HepG2 (cell line): ENCODE measurements at regions not wholly inside any gene's neighbourhood (a gene's known extent, or its start where the extent isn't known, plus 50 kb on each side); places are given as distances from the start of the nearest gene placed in this dataset.

ENCODE experiments used
- ATAC-seq: fragments of 200-7000 bp; cut with Tn5 transposase; 3 replicates; pipeline ENCODE4 v1.9.1; 2020; ENCODE audit warnings: mild to moderate bottlenecking, moderate library complexity
- BruUV-seq: library from RNA; stranded (reverse); fragments of 400-500 nt; replicated peaks from 2 replicates; lab custom pipeline; 2021; lab: Mats Ljungman, UMichigan
- CTCF ChIA-PET: fragments of 300-600 bp; formaldehyde crosslinking; extraction: SDS; loops from one replicate; lab custom pipeline; 2021; ENCODE audit warnings: low total read pairs, inconsistent platforms, low intra/inter-chr PET ratio; lab: Yijun Ruan, JAX
- POLR2A ChIA-PET: fragments of 350-600 bp; sonication (Branson Sonifier 250); formaldehyde crosslinking; loops from one replicate; lab custom pipeline; 2020; ENCODE audit warnings: antibody characterized with exemption, inconsistent platforms; lab: Yijun Ruan, JAX
- DNase-seq: peaks from one replicate; pipeline ENCODE4 v3.0.0-alpha.2; 2015; ENCODE audit warnings: low spot score
- FAIRE-seq: peaks from 3 replicates; lab custom pipeline; 2011; peaks lifted over from hg19 to GRCh38; lab: Jason Lieb, UNC
- H2AFZ ChIP-seq: one replicate; pipeline ENCODE4 v1.6.1; 2011; ENCODE audit warnings: low read length, inconsistent platforms
- H3K27ac ChIP-seq: fragments of 300-600 bp; 3 replicates; pipeline ENCODE4 v1.8.0; 2011; ENCODE audit warnings: mixed run types, mild to moderate bottlenecking, mixed read lengths, low read length, inconsistent platforms; ENCODE audit not compliant: insufficient read depth; ENCODE audit errors: extremely low read length
- H3K27me3 ChIP-seq, 2 experiments: fragments of 200-600 bp in 1 of 2; 2 replicates in 1 of 2; 3 replicates in 1 of 2; pipeline versions ENCODE4 v1.6.0 to v1.8.0; 2011; ENCODE audit warnings: low read length in 2 of 2, mild to moderate bottlenecking in 2 of 2, moderate library complexity in 2 of 2, inconsistent platforms in 1 of 2; ENCODE audit not compliant: insufficient read depth in 2 of 2, control insufficient read depth in 1 of 2
- H3K36me3 ChIP-seq, 2 experiments: fragments of 200-600 bp in 1 of 2; replicated peaks in 1 of 2; 2 replicates in 1 of 2; 3 replicates in 1 of 2; pipeline versions ENCODE4 v1.5.1 to v1.8.0; 2011; ENCODE audit warnings: low read length in 2 of 2, inconsistent platforms in 1 of 2; ENCODE audit not compliant: insufficient read depth in 2 of 2, control insufficient read depth in 1 of 2
- H3K4me1 ChIP-seq: 2 replicates; pipeline ENCODE4 v1.5.1; 2012; ENCODE audit warnings: low read length, inconsistent platforms; ENCODE audit not compliant: insufficient read depth
- H3K4me2 ChIP-seq: 2 replicates; pipeline ENCODE4 v1.6.0; 2011; ENCODE audit warnings: low read depth, low read length, inconsistent platforms
- H3K4me3 ChIP-seq, 3 experiments: fragments of 200-600 bp in 1 of 3; sonication (generic), shearing (Covaris generic) in 1 of 3; replicated peaks in 1 of 3; 2 replicates each; pipeline ENCODE4 v1.5.1; 2011 to 2016; ENCODE audit warnings: low read length in 3 of 3, inconsistent platforms in 2 of 3, low read depth in 2 of 3, mild to moderate bottlenecking in 2 of 3, control low read depth in 1 of 3, mixed read lengths in 1 of 3; ENCODE audit not compliant: insufficient read depth in 1 of 3
- H3K79me2 ChIP-seq: one replicate; pipeline ENCODE4 v1.6.1; 2011; ENCODE audit warnings: low read length, inconsistent platforms; ENCODE audit not compliant: insufficient read depth
- H3K9ac ChIP-seq: 2 replicates; pipeline ENCODE4 v1.6.0; 2011; ENCODE audit warnings: mild to moderate bottlenecking, low read depth, low read length, inconsistent platforms; ENCODE audit not compliant: insufficient read depth
- H3K9me3 ChIP-seq: 2 replicates; pipeline ENCODE4 v1.5.1; 2012; ENCODE audit warnings: mild to moderate bottlenecking, low read length
- H4K20me1 ChIP-seq: 2 replicates; pipeline ENCODE4 v1.6.0; 2011; ENCODE audit warnings: inconsistent platforms, mild to moderate bottlenecking, low read length, moderate library complexity; ENCODE audit not compliant: insufficient read depth
- RXRB ChIP-seq: IDR thresholded peaks from 2 replicates; pipeline ENCODE4 v1.6.1; 2016; ENCODE audit warnings: borderline replicate concordance, missing genetic modification reagents, missing compliant biosample characterization
- SMC3 ChIP-seq: IDR thresholded peaks from 2 replicates; pipeline ENCODE4 v1.6.1; 2011; ENCODE audit warnings: low read length, improper control_type of control experiment
- STAG1 ChIP-seq: sonication (generic); formaldehyde crosslinking; IDR thresholded peaks from 2 replicates; pipeline ENCODE4 v1.4.0; 2020; ENCODE audit warnings: missing genetic modification reagents
- ZNF777 ChIP-seq: sonication (generic); formaldehyde crosslinking; IDR thresholded peaks from 2 replicates; pipeline ENCODE4 v1.4.0; 2020; ENCODE audit warnings: missing genetic modification reagents
- WGBS: methylation state at CpG from one replicate; pipeline ENCODE4 v1.1.6; 2017; ENCODE audit warnings: low lambda C conversion rate; 5-methylcytosine and 5-hydroxymethylcytosine counted together
- in situ Hi-C: cut with HindIII; loops from 2 replicates; pipeline ENCODE4 v1.10.0; 2017; ENCODE audit warnings: low pct_unique_long_range_greater_than_20kb; ENCODE audit not compliant: extremely low pct_ligation_motif_present
- intact Hi-C: fragments of 100-400 bp; cut with micrococcal nuclease; formaldehyde crosslinking; loops from one replicate; pipeline ENCODE4 v1.10.0; 2022; ENCODE audit not compliant: unreplicated experiment
- TF ChIP-seq, protein P1 (sequence below): sonication (generic); formaldehyde crosslinking; IDR thresholded peaks from 2 replicates; pipeline ENCODE4 v1.4.0; 2020; ENCODE audit warnings: missing genetic modification reagents, borderline replicate concordance
- TF ChIP-seq, protein P2 (sequence below): sonication (generic); formaldehyde crosslinking; IDR thresholded peaks from 2 replicates; pipeline ENCODE4 v1.5.0; 2020; ENCODE audit warnings: mild to moderate bottlenecking, missing genetic modification reagents, moderate library complexity

DNA sequence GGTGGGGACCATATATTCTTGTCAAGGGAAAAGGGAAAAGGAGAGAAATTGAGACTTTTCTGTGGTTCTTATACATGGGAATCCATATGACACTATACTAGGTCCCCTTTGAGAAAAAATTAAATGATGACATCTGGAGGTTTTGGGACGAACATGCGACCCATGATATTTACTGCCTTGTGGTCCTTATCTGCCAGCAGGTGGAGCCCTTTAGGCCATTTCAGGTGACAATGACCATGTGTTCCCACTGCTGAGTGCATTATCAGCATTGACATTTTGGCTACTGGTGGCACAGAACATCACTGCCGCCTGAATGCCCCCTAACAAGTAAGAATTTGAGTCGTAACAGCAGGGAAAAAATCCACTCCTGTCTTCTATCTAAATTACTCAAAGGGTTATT is 843.4 kb downstream of the FSTL5 start:
- H4K20me1 ChIP-seq: no peaks in the 10 kb centered on the region
- no peaks in the 10 kb centered on the region for H3K79me2 ChIP-seq
- no peak overlapping the region for H3K27ac ChIP-seq
- TF ChIP-seq SMC3 (peak; percentile 65), RXRB (CRISPR knock-in tag) (0 out of 2 replicates have a peak, but pooled peaks have one; percentile 23), STAG1 (CRISPR knock-in tag) (peak; percentile 41), ZNF777 (no peak)
- TF ChIP-seq, protein P1, sequence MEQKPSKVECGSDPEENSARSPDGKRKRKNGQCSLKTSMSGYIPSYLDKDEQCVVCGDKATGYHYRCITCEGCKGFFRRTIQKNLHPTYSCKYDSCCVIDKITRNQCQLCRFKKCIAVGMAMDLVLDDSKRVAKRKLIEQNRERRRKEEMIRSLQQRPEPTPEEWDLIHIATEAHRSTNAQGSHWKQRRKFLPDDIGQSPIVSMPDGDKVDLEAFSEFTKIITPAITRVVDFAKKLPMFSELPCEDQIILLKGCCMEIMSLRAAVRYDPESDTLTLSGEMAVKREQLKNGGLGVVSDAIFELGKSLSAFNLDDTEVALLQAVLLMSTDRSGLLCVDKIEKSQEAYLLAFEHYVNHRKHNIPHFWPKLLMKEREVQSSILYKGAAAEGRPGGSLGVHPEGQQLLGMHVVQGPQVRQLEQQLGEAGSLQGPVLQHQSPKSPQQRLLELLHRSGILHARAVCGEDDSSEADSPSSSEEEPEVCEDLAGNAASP (CRISPR knock-in tag): peak; percentile 68; the same call in 1 of the 2 replicates
- TF ChIP-seq, protein P2, sequence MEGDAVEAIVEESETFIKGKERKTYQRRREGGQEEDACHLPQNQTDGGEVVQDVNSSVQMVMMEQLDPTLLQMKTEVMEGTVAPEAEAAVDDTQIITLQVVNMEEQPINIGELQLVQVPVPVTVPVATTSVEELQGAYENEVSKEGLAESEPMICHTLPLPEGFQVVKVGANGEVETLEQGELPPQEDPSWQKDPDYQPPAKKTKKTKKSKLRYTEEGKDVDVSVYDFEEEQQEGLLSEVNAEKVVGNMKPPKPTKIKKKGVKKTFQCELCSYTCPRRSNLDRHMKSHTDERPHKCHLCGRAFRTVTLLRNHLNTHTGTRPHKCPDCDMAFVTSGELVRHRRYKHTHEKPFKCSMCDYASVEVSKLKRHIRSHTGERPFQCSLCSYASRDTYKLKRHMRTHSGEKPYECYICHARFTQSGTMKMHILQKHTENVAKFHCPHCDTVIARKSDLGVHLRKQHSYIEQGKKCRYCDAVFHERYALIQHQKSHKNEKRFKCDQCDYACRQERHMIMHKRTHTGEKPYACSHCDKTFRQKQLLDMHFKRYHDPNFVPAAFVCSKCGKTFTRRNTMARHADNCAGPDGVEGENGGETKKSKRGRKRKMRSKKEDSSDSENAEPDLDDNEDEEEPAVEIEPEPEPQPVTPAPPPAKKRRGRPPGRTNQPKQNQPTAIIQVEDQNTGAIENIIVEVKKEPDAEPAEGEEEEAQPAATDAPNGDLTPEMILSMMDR (CRISPR knock-in tag): peak; percentile 57
- no peaks in the 10 kb centered on the region for H3K27me3 ChIP-seq
- no peak overlapping the region for H3K9ac ChIP-seq
- no peak overlapping the region for H2AFZ ChIP-seq
- H3K9me3 ChIP-seq: no peaks in the 10 kb centered on the region
- no TSS peak for BruUV-seq
- DNase-seq (peak; percentile 48), ATAC-seq (peak; percentile 91), FAIRE-seq (no peak)
- no peaks in the 10 kb centered on the region for H3K4me1 ChIP-seq
- POLR2A ChIA-PET: no interaction called here
- no peaks in the 10 kb centered on the region for H3K36me3 ChIP-seq
- no peak overlapping the region for H3K4me3 ChIP-seq
- intact Hi-C loops (loop anchor here (10.0 kb wide), 1 partner anchor 1144 kb away; no protein-coding TSS in a partner anchor), in situ Hi-C loops (loop anchor here (25.0 kb wide), 1 partner anchor 842 kb away; the partner anchor contains the start of gene FSTL5)
- CTCF ChIA-PET: interaction anchor here (1.4 to 1.7 kb wide), 2 partner anchors 100 to 849 kb away, joined by 4 to 10 read pairs; no protein-coding TSS in a partner anchor
- WGBS: 9% methylated on average over 4 of the region's 4 CpGs
- no peak overlapping the region for H3K4me2 ChIP-seq
